EH (cell line): ENCODE measurements at regions not wholly inside any gene's neighbourhood (a gene's known extent, or its start where the extent isn't known, plus 50 kb on each side); places are given as distances from the start of the nearest gene placed in this dataset.
"Not testable (repeated sequence)": the region's sequence is repeated elsewhere in the genome, so short reads cannot be mapped to it uniquely, and the experiment has no call there.

ENCODE experiments used
- DNase-seq: peaks from one replicate; pipeline ENCODE4 v3.0.0-alpha.2; 2015; ENCODE audit warnings: low read depth

- DNase-seq, result no peak
Observed at GRCh38 chr2:49861821-49862220, 707.5 kb upstream of the FSHR start.

GRCh38 chr2:49860834-49861233 lies 706.5 kb upstream of the FSHR start:
- DNase-seq, result no peak

DNA sequence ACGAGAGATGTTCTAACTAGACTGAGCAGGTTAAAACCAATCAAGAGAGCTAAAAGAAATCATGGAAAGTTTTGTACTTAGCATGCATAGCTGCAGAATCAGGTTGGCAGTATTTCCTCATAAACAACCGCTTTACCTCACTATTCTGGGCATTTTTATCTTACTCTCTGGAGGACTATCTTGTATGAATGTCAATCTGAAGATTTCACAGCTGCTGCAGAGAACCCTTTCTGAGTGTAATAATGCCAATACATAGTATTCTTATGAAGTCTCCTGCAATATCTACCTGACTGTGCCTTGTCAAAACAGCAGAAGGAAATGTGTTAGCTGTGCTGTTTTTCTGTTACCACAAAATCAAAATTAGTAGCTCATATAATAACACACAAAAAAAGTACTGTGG lies 705.9 kb upstream of the FSHR start:
- no peak for DNase-seq

DNA sequence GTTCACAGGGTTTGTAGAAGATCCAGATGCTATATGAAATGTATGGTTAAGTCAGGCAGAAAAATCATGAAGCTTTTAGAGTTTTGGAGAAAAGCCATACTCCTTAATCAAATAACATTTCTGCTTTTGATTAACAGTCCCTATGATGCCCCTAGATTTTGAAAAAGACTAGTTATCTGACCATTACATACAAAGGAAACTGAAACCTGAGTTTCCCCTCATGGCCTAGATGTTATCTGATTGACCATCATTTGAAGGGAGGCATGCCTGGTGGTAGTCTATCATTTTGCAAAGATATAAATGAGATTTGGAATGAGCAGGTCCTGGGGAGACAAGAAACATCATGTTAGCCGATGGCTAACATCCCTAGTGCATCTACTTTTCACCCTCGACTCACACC lies 704.3 kb upstream of the FSHR start:
- DNase-seq, result no peak

GRCh38 chr2:49858113-49858490 lies 703.8 kb upstream of the FSHR start:
- DNase-seq, result no peak

DNA sequence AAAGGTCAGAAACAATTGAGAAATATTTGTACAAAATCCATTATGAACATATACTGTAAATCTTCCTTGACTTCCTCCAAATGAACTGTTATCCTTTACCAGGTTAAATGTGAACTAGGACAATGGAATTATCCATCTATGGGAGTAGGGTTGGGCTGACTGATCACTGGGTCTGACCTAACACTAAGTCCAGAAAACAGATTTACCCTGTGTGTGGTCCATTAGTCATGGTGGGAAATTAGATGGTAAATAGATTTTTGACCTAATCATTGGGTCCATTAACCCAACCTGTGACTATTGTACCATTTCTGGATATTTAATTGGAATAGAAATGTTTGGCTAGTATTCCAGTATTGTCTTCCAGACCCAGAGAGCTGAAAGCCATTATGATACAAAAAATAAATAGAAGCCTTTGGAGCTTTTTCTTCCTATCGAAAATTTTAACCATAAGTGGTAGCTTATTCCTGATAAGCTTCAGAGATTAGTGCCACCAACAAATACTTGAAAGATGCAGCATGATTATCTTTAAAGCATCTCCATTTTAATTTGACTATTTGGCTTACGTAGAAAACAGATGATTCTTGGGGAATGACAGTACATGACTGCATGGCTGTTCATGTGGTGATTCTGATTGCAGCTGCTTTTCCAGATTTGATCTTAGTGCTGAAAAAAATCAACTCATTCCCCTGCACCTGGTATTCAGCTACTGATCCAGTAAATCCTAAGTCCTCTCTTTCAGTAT lies 703.2 kb upstream of the FSHR start:
- DNase-seq, result no peak

GRCh38 chr2:49845671-49846070 lies 691.4 kb upstream of the FSHR start:
- no peak for DNase-seq

DNA sequence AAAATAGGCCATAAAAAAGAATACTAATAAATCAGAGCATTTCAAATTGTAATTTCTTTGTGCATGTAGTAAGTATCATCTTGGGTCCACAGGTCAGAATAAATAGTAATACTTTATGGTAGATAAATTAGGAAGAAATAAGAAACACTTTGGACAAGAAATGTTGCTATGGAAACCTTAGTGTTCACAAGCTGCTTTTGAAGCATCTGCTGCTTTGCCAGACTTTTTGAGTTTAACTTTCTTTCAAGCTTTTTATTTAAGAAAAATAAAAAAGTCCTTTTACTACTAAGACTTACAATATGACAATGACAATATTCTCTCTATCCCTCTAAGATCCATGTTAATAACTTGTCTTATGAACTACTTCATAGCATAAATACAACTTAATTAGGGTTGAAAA lies 690.7 kb upstream of the FSHR start:
- no peak for DNase-seq

DNA sequence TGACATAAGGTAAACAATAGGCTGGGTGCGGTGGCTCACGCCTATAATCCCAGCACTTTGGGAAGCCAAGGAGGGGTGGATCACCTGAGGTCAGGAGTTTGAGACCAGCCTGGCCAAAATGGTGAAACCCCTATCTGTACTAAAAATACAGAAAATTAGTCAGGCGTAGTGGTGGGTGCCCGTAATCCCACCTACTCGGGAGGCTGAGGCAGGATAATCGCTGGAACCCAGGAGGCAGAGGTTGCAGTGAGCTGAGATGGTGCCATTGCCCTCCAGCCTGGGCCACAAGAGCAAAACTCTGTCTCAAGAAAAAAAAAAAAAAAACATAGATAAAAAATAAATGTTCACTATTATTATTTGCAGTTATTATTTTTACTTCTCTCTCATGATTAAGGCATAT lies 689.8 kb upstream of the FSHR start:
- not testable (repeated sequence) for DNase-seq

DNA sequence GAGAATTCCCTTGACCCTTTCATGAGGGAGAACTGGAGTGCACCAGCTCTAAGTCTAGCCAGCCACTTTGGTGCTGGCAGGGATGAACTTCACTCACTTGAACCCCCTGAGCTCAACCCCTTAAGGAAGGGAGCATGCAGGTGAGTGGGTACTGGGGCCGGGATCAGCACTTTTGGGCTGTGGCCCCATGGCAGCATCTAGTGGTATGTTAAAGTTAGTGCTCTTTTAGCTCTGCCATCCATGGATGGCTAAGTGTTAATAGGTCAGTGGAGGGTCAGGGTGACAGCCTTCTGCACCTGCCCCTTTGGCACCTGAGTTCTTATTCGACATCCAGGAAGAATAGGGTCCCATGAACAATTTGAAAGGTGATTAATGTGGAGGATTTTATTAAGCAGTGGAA lies 689.0 kb upstream of the FSHR start:
- no peak for DNase-seq

DNA sequence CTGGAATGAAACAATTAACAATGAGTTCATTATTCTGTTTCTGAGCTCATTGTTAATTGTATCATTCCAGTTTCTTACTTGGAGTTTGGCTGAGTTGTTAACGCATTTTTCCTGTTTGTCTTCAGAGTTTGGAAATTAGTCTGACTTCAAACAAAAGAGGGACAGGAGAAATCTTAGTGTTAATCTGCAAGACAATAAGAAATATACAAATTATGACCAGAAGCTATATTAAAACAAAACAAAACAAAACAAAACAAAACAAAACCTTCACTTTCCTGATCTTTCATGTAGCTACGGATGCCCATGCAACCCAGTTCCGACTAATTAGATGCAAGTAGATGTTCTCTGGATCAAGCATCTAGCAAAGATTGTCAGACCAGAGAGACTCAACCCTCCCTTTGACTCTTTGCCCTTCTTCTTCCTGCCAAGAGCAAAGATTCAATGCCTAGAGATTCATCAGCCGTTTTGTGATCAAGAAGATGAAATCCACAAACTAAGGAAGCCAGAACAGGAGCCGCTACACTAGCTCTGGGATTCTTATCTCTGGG lies 686.2 kb upstream of the FSHR start:
- no peak for DNase-seq

GRCh38 chr2:49839818-49840217 lies 685.5 kb upstream of the FSHR start:
- DNase-seq, result no peak

DNA sequence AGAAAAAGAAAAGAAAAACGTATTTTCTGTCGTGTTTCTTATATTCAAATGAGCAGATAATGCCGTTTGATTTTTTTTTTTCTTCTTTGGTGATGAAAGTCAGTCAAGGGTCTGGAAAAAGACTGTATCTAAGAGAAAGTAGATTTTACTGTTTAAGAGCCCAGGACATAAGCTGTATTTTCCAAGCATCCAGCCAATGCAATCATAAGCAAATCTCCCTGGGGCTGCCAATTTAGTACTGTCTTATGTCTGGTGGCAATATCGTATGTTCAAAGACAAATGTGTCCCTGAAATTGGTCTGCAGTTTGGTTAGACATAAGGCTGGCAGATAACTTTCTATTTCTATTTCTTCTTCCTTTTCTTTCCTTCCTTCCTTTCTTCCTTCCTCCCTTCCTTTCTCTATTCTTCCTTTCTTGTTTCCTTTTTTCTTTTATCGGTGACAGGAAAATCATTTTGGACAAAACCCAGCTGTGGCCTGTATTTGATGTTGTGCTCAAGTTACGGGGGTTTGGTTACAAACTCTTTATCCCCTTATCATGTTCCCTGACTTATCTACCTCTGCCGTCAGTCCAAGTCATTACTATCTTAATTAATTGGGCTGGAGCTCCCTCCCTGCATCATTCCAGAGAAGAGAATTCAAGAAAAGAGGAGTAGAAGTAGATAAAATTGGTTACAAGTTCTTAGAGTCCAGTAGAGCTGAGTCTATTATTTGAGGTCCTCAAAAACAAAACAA lies 683.4 kb upstream of the FSHR start:
- no peak for DNase-seq

GRCh38 chr2:49836017-49836416 lies 681.7 kb upstream of the FSHR start:
- DNase-seq, result no peak

DNA sequence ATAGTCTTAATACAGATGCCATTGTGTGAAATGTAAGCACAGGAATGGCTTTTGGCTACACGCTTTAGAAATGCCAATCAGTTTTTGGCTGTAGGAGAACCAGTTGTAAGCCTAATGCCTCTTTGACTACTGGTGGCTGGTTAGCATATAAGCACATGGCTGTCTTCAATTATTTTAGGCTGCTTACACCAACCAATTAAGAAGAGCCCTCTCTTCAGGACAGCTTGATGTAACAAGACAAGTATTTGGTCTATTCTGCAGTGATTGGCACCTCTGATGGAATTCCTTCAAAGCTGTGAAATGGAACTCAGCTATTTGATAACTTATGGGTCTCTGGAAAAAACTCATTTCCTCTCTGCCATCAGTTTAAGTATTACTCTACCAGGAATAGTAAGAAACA lies 680.1 kb upstream of the FSHR start:
- DNase-seq, result no peak

DNA sequence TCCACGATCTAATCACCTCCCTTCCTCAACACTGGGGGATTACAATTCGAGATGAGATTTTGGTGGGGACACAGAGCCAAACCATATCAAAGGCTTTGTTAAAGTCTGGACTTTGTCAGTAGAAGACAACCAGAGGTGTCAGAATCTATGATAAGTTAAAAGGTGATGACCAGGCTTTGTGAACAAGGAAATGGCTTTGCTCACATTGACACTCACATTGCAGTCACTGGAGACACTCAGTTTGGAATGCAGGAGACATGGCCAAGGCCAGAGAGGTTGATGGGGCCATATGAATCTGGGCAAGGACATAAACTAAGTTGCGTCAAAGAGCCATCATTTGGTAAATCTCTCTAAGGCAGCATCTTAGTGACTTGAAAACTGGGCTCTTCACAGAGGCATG lies 678.2 kb upstream of the FSHR start:
- DNase-seq, result no peak

DNA sequence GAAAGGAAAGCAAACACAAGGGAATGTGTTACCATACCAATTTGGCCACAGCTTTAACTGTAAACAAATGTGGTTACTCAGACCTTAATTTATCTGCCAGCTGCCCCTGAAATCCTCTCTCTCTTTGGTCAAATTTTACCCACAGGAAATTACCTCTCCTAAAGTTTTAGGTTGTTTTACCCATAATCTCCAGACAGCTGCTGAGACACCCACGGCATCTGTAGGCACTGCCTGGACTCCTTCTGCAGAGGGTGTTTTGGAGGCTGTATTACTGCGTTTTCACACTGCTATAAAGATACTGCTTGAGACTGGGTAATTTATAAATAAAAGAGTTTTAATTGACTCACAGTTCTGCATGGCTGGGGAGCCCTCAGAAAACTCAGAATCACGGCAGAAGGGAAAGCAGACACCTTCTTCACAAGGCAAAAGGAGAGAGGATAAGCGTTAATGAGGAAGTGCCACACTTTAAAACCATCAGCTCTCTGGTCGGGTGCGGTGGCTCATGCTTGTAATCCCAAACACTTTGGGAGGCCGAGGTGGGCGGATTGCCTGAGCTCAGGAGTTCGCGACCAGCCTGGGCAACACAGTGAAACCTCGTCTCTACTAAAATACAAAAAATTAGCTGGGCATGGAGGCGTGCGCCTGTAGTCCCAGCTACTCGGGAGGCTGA lies 677.5 kb upstream of the FSHR start:
- DNase-seq, result no peak

DNA sequence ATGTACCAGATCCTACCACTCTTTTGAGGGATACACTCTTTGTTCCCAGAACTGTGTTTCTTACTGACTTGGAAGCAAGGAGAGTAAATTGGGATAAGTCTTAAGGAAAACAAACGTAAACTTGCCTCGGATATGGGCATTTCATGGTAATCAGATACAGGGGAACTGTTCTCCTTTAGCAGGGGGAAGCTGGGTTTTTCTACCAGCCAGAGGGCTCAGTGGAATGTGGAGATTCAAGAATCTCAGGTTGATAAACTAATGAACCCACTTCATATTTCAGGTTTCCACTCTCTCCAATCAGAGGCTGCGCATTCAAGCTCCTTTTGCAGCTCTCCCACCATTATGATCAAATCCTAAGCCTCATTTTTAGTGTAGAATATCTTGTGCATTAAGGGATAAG lies 676.5 kb upstream of the FSHR start:
- no peak for DNase-seq

- no peak for DNase-seq
Observed at GRCh38 chr2:49827366-49827765, 673.1 kb upstream of the FSHR start.

DNA sequence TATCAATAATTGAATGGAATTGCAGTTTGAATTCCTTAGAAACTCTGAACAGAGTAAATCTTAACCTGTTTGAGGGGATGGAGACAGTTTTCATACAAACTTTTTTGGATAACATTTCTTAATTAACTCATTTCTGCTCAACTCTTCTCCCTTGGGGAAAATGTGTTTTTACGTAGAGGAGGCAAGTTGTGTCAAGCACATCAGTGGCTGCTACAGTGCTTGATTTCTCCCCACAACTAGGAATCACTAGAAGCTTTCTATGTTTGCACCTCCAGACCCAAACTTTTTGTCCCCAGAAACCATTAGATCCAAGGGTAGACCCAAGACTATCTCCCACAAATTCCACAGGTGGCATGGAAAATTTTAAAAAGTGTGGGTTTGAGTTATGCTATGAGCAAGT lies 658.9 kb upstream of the FSHR start:
- DNase-seq, result no peak

GRCh38 chr2:49812730-49813129 lies 658.4 kb upstream of the FSHR start:
- DNase-seq, result no peak

GRCh38 chr2:49811502-49811901 lies 657.2 kb upstream of the FSHR start:
- no peak for DNase-seq

DNA sequence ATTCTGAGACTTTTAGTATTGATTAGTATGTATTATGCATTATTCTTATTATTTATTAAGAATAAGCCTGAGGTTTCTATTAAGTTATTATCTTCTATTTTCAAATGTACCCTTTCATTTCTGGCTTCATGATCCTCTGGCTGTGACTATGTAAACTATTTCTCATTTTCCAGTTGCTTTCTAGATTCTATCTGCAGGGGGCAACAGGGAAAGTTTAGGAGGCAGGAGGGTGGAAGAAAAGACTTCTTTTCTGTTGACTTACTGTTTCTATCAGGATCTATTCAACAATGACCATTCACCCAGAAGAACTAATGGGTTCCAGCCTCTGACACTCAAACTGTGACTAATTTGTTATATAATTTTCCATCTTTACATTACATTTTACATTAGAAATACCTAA lies 653.4 kb upstream of the FSHR start:
- no peak for DNase-seq
